Neuronal stem cell (in vitro differentiated cells): ENCODE measurements at regions not wholly inside any gene's neighbourhood (a gene's known extent, or its start where the extent isn't known, plus 50 kb on each side); places are given as distances from the start of the nearest gene placed in this dataset.
A peak's percentile ranks its signal among the peaks of the same experiment; 100 is the strongest.

Source experiments
- DNase-seq: peaks from one replicate; pipeline ENCODE4 v3.0.0-alpha.2; 2013; ENCODE audit warnings: low spot score
- H2AFZ ChIP-seq: one replicate; pipeline ENCODE4 v1.6.1; 2013; ENCODE audit warnings: mild to moderate bottlenecking, low read length, inconsistent platforms
- H2AK5ac ChIP-seq: 2 replicates; pipeline ENCODE4 v1.6.1; 2013; ENCODE audit warnings: low read depth, mild to moderate bottlenecking, inconsistent platforms, low read length, moderate library complexity, mixed read lengths
- H2BK120ac ChIP-seq: 2 replicates; pipeline ENCODE4 v1.6.1; 2013; ENCODE audit warnings: low read depth, mild to moderate bottlenecking, inconsistent platforms, low read length, moderate library complexity, mixed read lengths
- H2BK12ac ChIP-seq: one replicate; pipeline ENCODE4 v1.6.1; 2013; ENCODE audit warnings: low read length, inconsistent platforms
- H2BK15ac ChIP-seq: 2 replicates; pipeline ENCODE4 v1.6.1; 2013; ENCODE audit warnings: mild to moderate bottlenecking, low read length, inconsistent platforms, mixed read lengths
- H2BK5ac ChIP-seq: one replicate; pipeline ENCODE4 v1.6.1; 2013; ENCODE audit warnings: inconsistent platforms, mild to moderate bottlenecking, low read length, moderate library complexity
- H3K14ac ChIP-seq: one replicate; pipeline ENCODE4 v1.6.1; 2013; ENCODE audit warnings: low read length, inconsistent platforms
- H3K18ac ChIP-seq: 2 replicates; pipeline ENCODE4 v1.6.1; 2013; ENCODE audit warnings: low read length, inconsistent platforms
- H3K23ac ChIP-seq: 2 replicates; pipeline ENCODE4 v1.6.1; 2013; ENCODE audit warnings: low read depth, mild to moderate bottlenecking, mixed read lengths, low read length, inconsistent platforms; ENCODE audit not compliant: poor library complexity
- H3K27ac ChIP-seq: replicated peaks from 3 replicates; pipeline ENCODE4 v1.5.1; 2013; ENCODE audit warnings: low read length, inconsistent platforms
- H3K27me3 ChIP-seq, 3 experiments: 2 replicates each; pipeline ENCODE4 v1.6.1; 2013; ENCODE audit warnings: low read length in 3 of 3, mild to moderate bottlenecking in 2 of 3, inconsistent platforms in 1 of 3, low read depth in 1 of 3, mixed read lengths in 1 of 3, moderate library complexity in 1 of 3; ENCODE audit not compliant: control insufficient read depth in 3 of 3, insufficient read depth in 3 of 3
- H3K36me3 ChIP-seq, 2 donors: replicated peaks in 1 of 2; 2 replicates each; pipeline ENCODE4 v1.6.1; 2013; ENCODE audit warnings: low read length in 2 of 2; ENCODE audit not compliant: control insufficient read depth in 2 of 2, insufficient read depth in 2 of 2
- H3K4ac ChIP-seq: 2 replicates; pipeline ENCODE4 v1.6.1; 2013; ENCODE audit warnings: inconsistent platforms, mild to moderate bottlenecking, low read length, moderate library complexity
- H3K4me1 ChIP-seq, 2 donors: 1 replicate in 1 of 2; 2 replicates in 1 of 2; pipeline ENCODE4 v1.6.1; 2013; ENCODE audit warnings: low read length in 2 of 2, low read depth in 1 of 2; ENCODE audit not compliant: control insufficient read depth in 2 of 2, insufficient read depth in 1 of 2
- H3K4me2 ChIP-seq: one replicate; pipeline ENCODE4 v1.6.1; 2013; ENCODE audit warnings: mild to moderate bottlenecking, low read length, inconsistent platforms; ENCODE audit not compliant: insufficient read depth, poor library complexity, severe bottlenecking
- H3K4me3 ChIP-seq, 2 donors: 2 replicates each; pipeline ENCODE4 v1.5.1; 2013; ENCODE audit warnings: low read length in 2 of 2, mild to moderate bottlenecking in 2 of 2, inconsistent platforms in 1 of 2, moderate library complexity in 1 of 2
- H3K79me1 ChIP-seq: one replicate; pipeline ENCODE4 v1.6.1; 2013; ENCODE audit warnings: low read depth, mild to moderate bottlenecking, inconsistent platforms, low read length, moderate library complexity
- H3K9ac ChIP-seq: one replicate; pipeline ENCODE4 v1.6.1; 2013; ENCODE audit warnings: mild to moderate bottlenecking, low read depth, low read length, inconsistent platforms; ENCODE audit not compliant: poor library complexity
- H3K9me3 ChIP-seq, 2 donors: replicated peaks in 1 of 2; 2 replicates each; pipeline versions ENCODE3 to v1.6.1; 2013; ENCODE audit warnings: low read length in 2 of 2, mild to moderate bottlenecking in 2 of 2, inconsistent platforms in 1 of 2, low read depth in 1 of 2, mixed read lengths in 1 of 2, moderate library complexity in 1 of 2; ENCODE audit not compliant: control insufficient read depth in 2 of 2, insufficient read depth in 1 of 2
- H4K8ac ChIP-seq: one replicate; pipeline ENCODE4 v1.6.1; 2013; ENCODE audit warnings: low read depth, mild to moderate bottlenecking, inconsistent platforms, low read length, moderate library complexity
- H4K91ac ChIP-seq: one replicate; pipeline ENCODE4 v1.6.1; 2013; ENCODE audit warnings: low read length, low read depth, mild to moderate bottlenecking, inconsistent platforms; ENCODE audit not compliant: poor library complexity
- WGBS, 2 donors: extraction: QIAGEN DNeasy Blood & Tissue Kit; methylation state at CpG; one replicate each; pipeline ENCODE4 v1.1.7; 2013; ENCODE audit warnings: missing lambda C conversion rate in 2 of 2, mixed read lengths in 1 of 2; ENCODE audit not compliant: insufficient read length in 2 of 2, insufficient replicate concordance in 1 of 2; ENCODE audit errors: extremely low coverage in 2 of 2; 5-methylcytosine and 5-hydroxymethylcytosine counted together

GRCh38 chrX:86917959-86918358, 599.6 kb upstream of the KLHL4 start:
- Histone ChIP-seq H3K27me3 (no peaks in the 10 kb centered on the region), H2BK120ac (no peak overlapping the region)

DNA sequence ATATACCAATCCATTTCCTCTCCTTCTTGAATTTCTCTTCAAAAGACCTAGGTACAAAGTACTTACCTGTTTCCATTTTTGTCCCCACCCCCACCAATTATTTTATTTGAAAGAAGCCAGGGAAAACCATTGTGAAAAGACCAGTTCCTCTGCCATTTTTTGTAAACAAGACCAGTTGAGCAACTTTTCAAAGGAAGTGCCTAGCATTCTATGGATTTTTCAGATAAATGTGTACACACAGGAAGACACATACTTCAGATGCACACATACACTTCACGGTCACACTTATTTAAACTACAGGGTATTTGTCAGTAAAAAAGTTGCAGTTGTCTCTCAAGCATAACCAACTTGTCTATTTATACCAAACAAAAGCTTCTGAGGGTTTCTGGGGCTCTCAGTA, 587.2 kb upstream of the KLHL4 start:
- no peak overlapping the region for H3K14ac ChIP-seq
- no peak for DNase-seq
- H3K4me2 ChIP-seq = no peak overlapping the region
- no peak overlapping the region for H4K8ac ChIP-seq
- no peak overlapping the region for H2AFZ ChIP-seq
- H2BK5ac ChIP-seq = no peak overlapping the region
- no peaks in the 10 kb centered on the region for H3K4me1 ChIP-seq
- no CpG with 5 or more reads among the region's 1 CpG for WGBS, 2 donors
- no peak overlapping the region for H2BK15ac ChIP-seq
- no peak overlapping the region for H2AK5ac ChIP-seq
- H3K4ac ChIP-seq = no peak overlapping the region
- no peak overlapping the region for H3K4me3 ChIP-seq
- no peak overlapping the region for H2BK12ac ChIP-seq
- no peaks in the 10 kb centered on the region for H3K36me3 ChIP-seq
- H3K9me3 ChIP-seq = no peaks in the 10 kb centered on the region
- no peak overlapping the region for H3K18ac ChIP-seq
- no peak overlapping the region for H2BK120ac ChIP-seq
- H3K23ac ChIP-seq = no peak overlapping the region
- H3K27ac ChIP-seq = no peak overlapping the region
- no peaks in the 10 kb centered on the region for H3K79me1 ChIP-seq
- H3K27me3 ChIP-seq = no peaks in the 10 kb centered on the region
- H4K91ac ChIP-seq = no peak overlapping the region
- no peak overlapping the region for H3K9ac ChIP-seq

More at GRCh38 chrX:86917959-86918358, 599.6 kb upstream of the KLHL4 start:
- Histone ChIP-seq H3K27ac (no peak overlapping the region), H3K4ac (no peak overlapping the region), H3K79me1 (no peaks in the 10 kb centered on the region), H3K36me3 (no peaks in the 10 kb centered on the region), H3K23ac (no peak overlapping the region), H4K91ac (no peak overlapping the region), H3K9ac (no peak overlapping the region), H2BK15ac (no peak overlapping the region), H3K18ac (no peak overlapping the region), H3K4me3 (no peak overlapping the region), H2BK5ac (no peak overlapping the region), H2BK12ac (no peak overlapping the region), H3K14ac (no peak overlapping the region), H3K9me3 (no peaks in the 10 kb centered on the region), H2AFZ (no peak overlapping the region), H2AK5ac (no peak overlapping the region), H3K4me1 (no peaks in the 10 kb centered on the region), H3K4me2 (no peak overlapping the region), H4K8ac (no peak overlapping the region)
- WGBS, 2 donors = no CpG with 5 or more reads among the region's 2 CpGs
- no peak for DNase-seq

GRCh38 chrX:86935988-86936387, 581.6 kb upstream of the KLHL4 start:
- H3K4me3 ChIP-seq = no peak overlapping the region
- no peak overlapping the region for H3K14ac ChIP-seq
- H2BK120ac ChIP-seq = no peak overlapping the region
- no peak overlapping the region for H3K4ac ChIP-seq
- H2AK5ac ChIP-seq = no peak overlapping the region
- H3K79me1 ChIP-seq = no peaks in the 10 kb centered on the region
- no peak overlapping the region for H2BK5ac ChIP-seq
- H3K9ac ChIP-seq = no peak overlapping the region
- H3K9me3 ChIP-seq = no peaks in the 10 kb centered on the region
- no peak overlapping the region for H2AFZ ChIP-seq
- H4K8ac ChIP-seq = no peak overlapping the region
- H2BK15ac ChIP-seq = no peak overlapping the region
- no peak overlapping the region for H4K91ac ChIP-seq
- no peak for DNase-seq
- H3K23ac ChIP-seq = no peak overlapping the region
- H2BK12ac ChIP-seq = no peak overlapping the region
- no peak overlapping the region for H3K4me2 ChIP-seq
- H3K18ac ChIP-seq = no peak overlapping the region
- WGBS, 2 donors = no CpG with 5 or more reads among the region's 5 CpGs
- H3K4me1 ChIP-seq = no peaks in the 10 kb centered on the region
- no peaks in the 10 kb centered on the region for H3K27me3 ChIP-seq
- H3K36me3 ChIP-seq = no peaks in the 10 kb centered on the region
- no peak overlapping the region for H3K27ac ChIP-seq

- Histone ChIP-seq H3K27me3 (no peaks in the 10 kb centered on the region), H3K18ac (no peak overlapping the region), H2AK5ac (no peak overlapping the region), H2BK5ac (no peak overlapping the region), H3K36me3 (no peaks in the 10 kb centered on the region), H3K79me1 (no peaks in the 10 kb centered on the region), H2BK15ac (no peak overlapping the region), H2BK12ac (no peak overlapping the region), H3K4me2 (no peak overlapping the region), H3K4ac (no peak overlapping the region), H2AFZ (no peak overlapping the region), H3K23ac (no peak overlapping the region), H3K4me1 (no peaks in the 10 kb centered on the region), H4K91ac (no peak overlapping the region), H3K14ac (no peak overlapping the region), H3K9me3 (no peaks in the 10 kb centered on the region), H2BK120ac (no peak overlapping the region), H4K8ac (no peak overlapping the region), H3K4me3 (no peak overlapping the region), H3K27ac (no peak overlapping the region), H3K9ac (no peak overlapping the region)
- no CpG with 5 or more reads among the region's 1 CpG for WGBS, 2 donors
- DNase-seq = peak; percentile 31
These were observed 571.0 kb upstream of the KLHL4 start for GRCh38 chrX:86946569-86946968.
